GM21515 (cell line): ENCODE measurements at regions not wholly inside any gene's neighbourhood (a gene's known extent, or its start where the extent isn't known, plus 50 kb on each side); places are given as distances from the start of the nearest gene placed in this dataset.

Experiments
- ATAC-seq: cut with Tn5 transposase; IDR thresholded peaks from one replicate; pipeline ENCODE4 v1.9.1; 2021; ENCODE audit not compliant: unreplicated experiment

DNA sequence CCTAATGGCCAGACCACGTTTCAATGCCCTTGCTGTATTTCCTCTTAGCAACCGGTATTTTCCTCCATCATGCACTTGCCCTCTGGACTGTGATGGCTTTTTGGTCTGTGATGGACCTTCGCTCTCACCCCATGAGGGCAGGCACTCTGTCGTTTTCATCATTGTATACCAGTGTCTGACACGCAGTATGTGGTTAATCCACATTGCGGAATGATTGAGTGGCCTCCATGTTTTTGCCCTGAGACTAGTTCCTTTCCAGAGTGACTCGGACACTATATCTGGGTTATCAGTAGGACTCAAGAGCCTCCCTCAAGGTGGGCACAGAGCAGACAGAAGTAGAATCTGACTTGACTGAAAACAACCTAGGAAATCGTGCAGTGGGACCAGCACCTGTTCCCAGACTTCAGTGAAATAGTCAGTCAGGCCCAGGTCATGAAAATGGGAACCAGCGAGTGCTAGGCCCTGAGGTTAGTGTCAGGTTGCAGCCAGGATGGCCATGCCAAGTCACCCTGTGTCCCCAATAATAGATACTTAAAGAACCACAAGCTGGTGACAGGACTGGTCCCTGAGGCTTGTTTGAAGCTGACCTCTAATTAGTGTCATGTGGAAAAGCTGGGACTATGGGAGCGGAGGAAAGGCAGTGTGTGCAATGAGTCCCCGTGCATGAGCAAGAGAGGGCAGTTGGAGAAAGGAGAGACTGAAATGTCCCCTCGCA, 464.7 kb downstream of the INSC start:
- no peak for ATAC-seq

DNA sequence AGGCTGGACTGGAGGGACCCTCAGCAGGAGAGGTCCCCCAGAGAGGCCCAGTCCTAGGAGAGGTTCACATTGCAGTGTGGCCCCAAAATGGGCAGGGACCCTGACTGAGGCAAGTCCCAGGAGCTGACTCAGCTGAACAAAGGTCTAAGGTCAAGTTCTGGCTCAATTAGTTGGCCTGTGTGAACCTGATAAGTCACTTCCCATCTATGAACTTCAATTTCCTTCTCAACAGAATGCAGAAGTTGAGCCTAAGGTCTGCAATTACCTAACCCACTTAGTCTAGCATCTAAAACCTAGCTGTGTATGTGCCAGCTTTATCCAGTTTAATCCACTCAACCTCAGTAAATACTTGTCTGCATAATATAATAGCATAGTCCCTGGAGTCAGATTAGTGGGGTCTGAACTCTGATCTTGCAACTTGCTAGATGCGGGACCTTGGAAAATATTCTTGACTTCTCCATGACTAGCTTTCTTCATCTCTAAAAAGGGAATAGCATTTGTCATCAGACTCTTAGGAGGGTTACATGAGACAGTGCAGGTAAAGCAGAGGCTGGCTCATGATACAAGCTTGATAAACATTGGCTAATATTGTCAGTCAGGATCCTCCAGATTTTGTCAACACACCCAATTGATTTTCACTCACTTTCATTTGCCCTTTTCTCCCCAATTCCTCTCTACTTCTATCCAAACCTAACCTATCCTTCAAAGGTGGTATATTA, 465.5 kb downstream of the INSC start:
- no peak for ATAC-seq

DNA sequence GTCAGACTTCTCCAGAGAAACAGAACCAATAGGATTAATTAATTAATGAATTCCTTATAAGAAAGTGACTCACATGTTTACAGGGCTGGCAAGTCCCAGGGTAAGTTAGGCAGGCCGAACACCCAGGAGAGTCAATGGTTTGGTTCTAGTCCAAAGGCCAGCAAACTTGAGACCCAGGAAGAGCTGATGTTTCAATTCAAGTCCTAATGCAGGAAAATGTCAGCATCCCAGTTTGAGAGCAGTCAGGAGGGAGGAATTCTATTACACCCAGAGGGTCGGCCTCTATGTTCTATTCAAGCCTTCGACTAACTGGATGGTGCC, 466.0 kb downstream of the INSC start:
- ATAC-seq: no peak

DNA sequence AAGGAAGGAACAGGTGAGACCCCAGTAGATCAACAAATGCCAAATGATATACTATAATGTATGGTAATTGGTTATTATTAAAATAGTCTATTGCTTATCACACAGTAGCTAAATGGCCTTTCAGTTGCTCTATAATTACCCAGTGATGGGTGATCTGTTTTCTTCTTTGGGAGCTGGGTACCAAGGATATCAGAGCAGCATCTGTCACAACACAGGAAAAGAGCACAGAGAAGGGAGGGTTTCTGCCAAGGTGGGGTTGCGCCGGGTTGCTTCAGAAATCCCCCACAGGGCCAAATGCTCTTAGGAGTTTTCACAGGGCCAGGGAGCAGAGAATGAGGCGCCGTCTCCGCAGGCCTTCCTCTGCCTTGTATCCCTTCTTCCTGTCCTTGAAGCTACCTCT, 469.4 kb downstream of the INSC start:
- ATAC-seq: no peak

DNA sequence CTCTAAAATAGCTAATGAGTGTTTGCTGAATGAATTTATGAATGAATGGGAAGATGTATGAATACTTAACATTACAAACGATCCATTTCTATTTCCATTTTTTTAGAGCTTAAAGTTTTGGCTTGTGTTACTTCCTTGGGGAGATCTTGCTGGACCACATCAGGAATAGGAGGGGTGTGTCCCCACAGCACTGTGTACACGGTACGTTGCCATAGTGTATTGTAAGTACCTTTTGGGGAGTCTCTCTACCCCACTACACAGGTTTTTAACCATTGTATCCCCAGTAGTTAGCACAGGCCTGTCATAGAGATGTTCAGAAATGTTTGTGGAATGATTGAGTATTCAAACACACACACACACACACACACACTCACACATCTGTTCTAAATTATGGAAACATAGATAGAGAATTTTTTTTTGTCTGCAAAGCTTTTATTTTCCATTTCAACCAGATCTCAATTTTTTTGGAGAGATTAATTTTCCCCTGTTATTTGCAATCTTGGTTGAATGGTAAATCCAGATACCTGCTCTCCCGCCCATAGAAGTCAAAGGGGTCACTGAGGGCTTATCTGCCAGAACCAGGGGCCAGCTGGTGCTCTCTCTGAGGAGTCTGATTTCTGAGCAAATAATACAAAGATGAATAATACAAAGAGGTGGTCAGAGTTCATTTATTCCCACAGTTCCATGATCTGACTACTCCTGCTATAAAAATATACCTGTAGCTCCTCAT, 471.0 kb downstream of the INSC start:
- ATAC-seq: no peak

DNA sequence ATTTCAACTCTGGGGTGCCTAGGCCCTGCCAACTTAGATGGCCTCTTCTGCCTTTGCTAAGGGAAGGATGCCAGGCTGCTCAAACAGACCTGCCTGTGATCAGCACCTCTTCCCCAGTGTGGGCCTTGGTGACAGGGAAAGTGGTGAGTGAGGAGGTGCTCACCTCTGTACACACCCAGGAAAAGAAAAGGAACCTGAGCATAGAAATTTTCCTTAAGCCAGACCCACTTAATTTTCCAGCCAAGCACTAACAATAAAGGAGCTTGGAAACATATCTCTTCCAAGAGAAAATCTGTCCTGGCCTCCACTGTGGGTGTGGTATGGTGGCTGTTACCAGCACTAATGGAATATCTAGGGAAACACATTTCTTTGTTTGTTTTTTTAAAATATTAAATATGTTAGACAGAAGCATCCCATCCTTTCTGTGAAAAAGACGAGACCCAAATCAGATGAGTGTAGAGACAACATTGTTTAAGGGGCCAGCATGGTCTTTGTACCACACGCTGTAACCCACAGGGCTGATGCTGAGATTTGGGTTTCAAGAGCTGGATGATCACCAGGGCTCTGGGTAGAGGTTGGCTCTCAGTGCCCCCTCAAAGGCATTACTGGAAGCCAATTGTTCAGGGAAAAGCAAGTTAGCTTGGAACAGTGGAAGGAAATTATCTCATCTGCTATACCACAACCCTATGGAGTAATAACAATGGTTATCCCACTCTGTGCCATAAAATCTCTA, 472.2 kb downstream of the INSC start:
- ATAC-seq: no peak

DNA sequence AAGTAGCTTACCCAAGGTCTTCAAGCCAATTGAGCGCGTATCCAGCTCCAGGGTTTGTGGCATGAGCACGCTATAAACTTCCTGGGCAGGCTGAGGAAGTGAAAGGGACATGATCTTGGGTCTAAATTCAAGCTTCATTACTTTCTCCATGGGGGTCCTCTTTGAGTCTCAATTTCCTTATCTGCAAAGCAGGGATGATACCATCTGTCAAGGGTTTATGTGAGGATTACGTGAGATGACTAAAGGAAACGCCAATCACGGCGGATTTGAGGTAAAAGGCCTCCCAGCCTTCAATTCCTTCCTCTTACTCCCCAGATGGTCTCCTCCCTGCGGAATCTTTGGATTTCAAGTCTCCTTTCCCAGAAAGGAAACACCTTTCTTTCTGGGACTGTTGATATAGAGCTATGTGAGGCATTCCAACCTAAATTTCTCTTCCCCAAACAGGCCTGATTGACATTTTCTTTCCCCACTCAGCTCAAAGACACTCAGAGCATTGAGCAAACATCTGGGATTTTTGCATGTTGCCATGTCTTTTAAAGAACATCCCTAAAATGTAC, 474.4 kb downstream of the INSC start:
- no peak for ATAC-seq

DNA sequence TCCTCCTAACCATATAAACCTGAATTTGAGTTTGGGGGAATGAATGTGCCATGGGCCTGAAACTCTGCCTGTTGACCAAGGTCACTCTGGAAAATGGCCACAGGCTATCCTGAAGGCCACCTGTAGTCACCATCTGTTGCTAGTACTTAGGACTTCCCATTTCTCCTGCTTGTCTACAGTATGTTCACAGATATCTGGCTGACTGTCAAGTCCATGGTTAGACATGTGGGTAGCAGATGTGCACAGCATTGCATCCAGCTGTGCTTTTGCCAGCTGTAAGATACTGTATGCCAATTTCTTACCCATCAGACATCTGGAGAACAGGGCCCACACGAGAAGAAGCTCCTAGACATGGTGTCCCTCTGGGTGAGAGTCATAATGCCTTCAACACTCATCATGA, 475.4 kb downstream of the INSC start:
- no peak for ATAC-seq

DNA sequence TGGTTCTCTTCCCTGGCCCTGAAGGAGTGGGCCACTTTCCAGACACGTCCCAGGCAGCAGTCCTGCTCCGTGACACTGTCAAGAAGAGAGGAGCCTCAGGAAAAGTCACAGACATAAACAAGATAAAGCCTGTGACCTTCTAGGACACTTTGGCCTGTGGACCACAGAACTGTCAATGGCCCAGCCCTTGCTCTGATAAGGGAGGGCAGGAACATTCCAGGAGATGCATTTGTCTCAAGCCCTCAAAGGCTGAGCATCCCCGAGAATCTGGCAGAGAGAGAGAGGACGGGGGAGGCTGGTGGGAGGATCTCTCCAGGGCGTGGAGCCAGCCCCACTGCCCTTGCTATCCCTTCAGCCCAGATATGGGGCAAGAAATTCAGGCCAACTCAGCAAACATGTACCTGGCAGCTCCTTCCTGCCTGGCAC, 476.4 kb downstream of the INSC start:
- ATAC-seq: no peak

DNA sequence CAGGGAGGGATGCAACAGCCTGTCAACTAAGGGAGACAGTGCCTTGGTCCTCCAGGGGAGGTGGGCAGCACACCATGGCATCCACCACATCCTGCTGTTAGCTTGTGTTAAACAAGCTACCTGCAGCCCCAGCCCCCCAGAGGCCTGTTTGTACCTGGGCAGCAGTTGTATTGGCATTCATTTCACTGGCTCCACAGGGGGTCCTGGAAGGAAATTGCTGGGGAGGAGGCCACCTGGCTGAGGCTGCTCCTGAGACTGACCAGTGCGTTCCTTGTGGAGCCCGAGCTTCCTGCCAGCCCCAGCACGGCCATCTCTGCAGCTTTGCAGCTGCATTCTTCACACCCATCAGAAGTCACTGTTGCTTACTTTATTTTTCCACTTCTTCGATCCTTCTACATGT, 479.9 kb downstream of the INSC start:
- ATAC-seq: no peak

DNA sequence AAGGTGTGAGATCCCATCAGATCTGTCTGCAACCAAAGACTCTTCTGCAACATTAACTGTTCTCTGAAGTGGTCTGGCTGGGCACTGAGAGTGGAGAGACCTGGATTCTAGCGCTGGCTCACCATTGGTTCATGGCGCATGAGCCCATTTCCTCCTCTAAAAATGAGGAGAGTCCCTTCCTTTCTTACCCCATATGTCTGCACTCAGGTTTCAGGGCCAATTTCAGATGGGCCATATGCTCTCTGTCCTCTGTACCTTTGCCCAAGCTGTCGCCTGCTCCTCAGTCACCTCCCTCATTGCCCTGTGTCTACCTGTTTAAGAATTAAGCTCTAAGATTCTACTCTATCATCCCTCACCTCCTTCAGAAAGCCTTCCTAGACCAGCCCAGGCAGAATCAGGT, 484.7 kb downstream of the INSC start:
- no peak for ATAC-seq

DNA sequence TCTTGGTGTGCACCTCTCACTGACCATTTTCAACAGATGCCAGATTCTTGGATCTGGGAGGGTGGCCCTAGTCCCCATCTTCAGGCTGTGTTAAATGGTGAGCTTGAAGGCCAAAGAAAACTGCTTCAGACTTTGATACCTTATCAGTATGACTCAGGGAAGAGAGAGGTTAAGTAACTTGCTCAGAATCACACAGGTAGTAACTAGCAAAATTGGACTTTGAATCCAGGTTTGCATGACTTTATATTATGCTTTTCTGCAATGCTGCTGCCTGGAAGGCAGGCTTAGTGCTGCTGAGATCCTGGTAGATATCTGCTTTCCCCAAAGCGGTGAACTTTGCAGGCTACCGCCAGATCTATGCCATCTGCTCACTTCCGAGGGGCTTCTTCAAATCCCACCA, 487.3 kb downstream of the INSC start:
- ATAC-seq: no peak

DNA sequence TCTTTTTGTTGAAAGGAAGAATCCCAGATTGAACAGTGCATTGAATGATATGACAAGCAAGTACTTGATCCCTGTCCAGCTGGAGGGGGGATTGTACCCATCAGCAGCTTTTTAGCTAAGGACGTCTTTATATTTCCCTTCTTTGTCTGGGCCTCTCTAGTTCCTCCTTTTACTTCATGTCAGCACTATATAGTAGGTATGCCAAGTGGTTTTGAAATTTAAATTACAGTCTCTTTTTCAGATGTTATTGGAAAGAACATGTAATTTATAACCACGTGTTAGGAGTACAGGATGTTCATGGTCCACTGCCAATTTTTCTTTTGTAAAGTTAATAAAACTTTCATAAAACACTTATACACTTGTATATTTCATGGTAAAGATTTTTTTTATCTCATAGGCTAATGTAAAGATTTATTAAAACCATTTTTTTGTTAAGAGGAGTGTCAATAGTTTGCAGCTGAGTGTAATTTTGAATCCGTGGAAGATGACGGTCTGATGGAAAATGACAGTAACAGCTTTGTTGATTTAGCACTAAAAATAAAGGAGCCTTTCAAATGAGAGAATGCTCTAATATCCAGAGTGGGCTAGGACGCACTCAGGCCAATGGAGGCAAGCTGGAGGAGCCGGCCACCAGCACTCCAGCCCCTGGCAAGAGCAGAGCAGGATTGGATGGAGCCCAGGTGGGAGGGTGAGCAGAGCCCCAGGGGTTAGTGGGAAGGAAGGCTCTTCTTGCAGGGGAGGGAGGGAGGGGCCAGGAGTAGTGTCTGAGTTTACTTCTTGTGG, 488.3 kb downstream of the INSC start:
- ATAC-seq: no peak

DNA sequence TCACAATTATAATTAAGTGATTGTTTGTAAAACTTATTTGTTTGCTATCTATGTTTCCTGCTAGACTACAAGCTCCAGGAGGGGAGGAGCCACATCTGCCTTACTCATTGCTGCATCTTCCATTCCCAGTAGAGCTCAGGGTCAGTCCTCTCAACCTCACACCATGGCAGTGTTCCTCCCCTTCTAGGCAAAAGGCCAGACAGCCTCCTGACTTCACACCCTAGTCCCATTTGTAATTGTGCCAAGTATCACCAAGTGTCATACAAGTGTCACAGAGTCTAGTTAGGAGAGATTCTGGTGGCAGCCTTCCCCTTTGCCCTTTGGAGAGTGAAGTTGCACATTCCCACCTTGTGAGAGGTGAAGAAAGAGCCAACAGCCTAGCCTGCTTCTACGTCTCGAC, 490.4 kb downstream of the INSC start:
- no peak for ATAC-seq

DNA sequence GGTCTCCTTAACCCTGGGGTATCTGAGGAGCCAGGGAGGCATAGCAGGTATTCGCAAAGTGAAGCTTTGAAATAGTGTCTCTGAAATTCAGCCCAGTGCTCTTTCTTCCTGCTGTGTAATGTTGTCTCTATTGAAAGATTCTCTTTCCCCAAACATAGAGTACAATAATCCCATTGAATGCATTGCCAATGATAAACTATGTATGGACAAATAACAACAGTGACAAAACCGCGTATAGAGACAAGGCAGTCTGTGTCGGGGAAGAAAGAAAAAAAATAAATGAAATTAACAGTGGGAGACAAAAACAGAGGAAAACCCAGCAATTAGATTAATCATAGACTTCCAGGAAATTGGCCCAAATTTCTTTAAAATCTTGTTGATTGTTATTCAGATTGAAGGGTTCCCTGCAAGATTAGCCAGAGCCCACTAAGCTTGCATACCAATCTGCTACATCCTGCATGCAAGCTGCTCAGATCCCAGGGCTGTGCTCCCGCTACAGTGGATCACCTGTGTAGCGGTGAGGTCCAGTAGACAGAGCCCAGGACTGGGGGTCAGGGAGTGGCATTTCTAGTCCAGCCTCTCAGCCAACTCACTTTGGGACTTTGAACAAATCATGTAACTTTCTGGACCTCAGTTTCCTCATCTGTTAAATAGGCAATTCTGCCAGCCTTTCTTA, 492.8 kb downstream of the INSC start:
- no peak for ATAC-seq

DNA sequence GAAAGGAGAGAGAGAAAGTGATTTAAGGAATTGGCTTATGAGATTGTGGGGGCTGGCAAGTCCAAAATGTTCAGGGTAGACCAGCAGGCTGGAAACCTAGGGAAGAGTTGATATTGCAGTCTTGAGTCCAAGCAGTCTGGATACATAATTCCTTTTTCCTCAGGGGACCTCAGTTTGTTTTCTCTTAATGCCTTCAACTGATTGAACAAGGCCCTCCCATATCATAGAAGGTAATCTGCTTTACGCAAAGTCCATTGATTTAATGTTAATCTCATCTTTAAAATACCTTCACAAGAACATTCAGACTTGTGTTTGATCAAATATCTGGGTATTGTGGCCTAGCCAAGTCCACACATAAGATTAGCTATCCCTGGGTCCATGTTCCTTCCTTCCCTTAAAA, 494.7 kb downstream of the INSC start:
- no peak for ATAC-seq

DNA sequence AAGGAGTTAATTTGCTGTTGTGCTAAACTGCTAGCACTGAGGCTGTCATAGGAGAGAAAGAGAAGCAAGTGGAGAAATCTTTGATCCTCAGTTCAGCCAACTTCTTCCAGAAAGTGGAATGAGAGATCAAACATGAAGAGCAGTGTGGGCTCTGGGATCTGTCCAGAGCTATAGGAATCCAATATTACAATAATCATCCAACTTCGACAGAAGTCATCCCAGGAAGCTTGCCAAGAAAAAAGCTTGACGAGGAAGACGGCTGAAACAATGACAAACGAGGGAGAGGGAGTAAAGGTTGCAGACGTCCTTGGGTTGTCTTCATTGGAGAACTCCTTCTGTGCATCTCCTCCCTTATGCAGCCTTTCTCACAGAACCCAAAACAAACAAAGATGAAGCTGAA, 496.2 kb downstream of the INSC start:
- no peak for ATAC-seq

DNA sequence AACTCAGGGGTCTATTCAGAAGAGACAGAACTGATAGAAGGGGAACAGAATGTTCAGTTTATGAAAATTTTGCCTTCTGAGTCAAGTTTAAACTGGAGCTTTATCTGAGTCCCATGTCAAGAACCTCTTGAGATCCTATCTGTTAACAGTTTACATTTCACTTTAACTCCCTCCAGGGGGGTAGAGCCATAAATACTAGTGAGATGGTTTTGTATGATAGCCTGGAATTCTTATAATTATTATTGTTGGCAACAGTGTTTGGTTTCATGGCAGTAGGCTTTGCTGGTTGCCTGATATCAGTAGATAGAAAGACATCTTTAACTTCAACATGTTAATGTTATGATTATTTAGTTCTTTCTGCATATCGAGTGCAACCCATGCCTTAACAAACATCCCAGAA, 498.5 kb downstream of the INSC start:
- no peak for ATAC-seq

DNA sequence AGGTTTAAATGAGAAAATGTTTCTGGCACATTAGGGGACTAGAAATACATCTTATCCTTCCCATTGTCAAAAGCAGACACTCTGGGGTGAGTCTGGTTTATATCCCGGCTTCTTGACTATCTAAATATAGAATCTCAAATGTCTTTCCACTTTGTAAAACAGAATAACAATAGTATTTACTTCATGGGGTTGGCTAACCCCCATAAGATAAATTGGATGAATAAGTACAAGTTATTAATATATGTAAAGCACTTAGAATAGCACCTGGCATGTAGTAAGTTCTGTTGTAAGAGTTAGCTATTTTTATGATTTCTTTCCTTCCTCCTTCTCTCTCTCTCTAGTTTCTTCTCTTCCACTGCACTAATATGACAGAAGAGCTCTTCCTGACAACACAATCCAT, 499.1 kb downstream of the INSC start:
- ATAC-seq: no peak
